Right atrium auricular region (tissue), 2 donors: ENCODE measurements at regions not wholly inside any gene's neighbourhood (a gene's known extent, or its start where the extent isn't known, plus 50 kb on each side); places are given as distances from the start of the nearest gene placed in this dataset.

ENCODE experiments used
- DNase-seq: peaks from one replicate; pipeline ENCODE4 v3.0.0-alpha.2; 2019; ENCODE audit warnings: low spot score
- H3K27ac ChIP-seq, 2 donors: fragments of 200-600 bp; sonication (generic); 1 replicate in 1 of 2; 2 replicates in 1 of 2; pipeline ENCODE4 v1.5.1; 2016 to 2019
- H3K27me3 ChIP-seq, 2 donors: fragments of 200-600 bp; sonication (generic); one replicate each; pipeline versions ENCODE4 v1.5.1 to v1.6.0; 2017 to 2019
- H3K36me3 ChIP-seq: fragments of 200-600 bp; sonication (generic); one replicate; pipeline ENCODE4 v1.5.1; 2016
- H3K4me1 ChIP-seq, 2 donors: fragments of 200-600 bp; sonication (generic); one replicate each; pipeline versions ENCODE4 v1.5.1 to v1.6.0; 2017 to 2019
- H3K4me3 ChIP-seq, 2 donors: fragments of 200-600 bp; sonication (generic); 1 replicate in 1 of 2; 2 replicates in 1 of 2; pipeline ENCODE4 v1.5.1; 2017 to 2019; ENCODE audit warnings: mild to moderate bottlenecking in 1 of 2, moderate library complexity in 1 of 2
- H3K9me3 ChIP-seq, 2 donors: fragments of 200-600 bp; sonication (generic); one replicate each; pipeline ENCODE4 v1.5.1; 2019
- TF ChIP-seq, protein P1 (sequence below), 2 donors: fragments of 200-600 bp; sonication (generic); IDR thresholded peaks; one replicate each; pipeline ENCODE4 v1.5.1; 2019; ENCODE audit warnings: antibody characterized with exemption in 2 of 2

DNA sequence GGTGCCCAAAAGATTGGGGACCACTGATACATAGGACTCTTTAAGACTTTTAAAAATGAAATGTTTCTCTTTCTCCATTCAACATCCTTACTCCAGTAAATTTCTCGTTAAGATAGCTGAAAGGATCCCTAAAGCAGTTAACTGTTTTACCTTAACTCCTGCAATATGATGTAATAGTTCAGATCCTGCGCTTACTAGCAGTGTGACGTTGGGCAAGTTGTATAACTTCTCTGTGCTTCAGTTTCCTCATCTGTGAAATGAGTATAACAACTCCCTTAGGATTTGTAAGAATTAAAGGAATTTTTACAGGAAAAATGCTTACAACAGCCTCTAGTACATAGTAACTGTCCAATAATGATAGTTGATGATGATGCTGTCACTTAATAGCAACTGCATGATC, 158.9 kb downstream of the TANC2 start:
- no peak overlapping the region for H3K4me3 ChIP-seq
- no peak overlapping the region for H3K27ac ChIP-seq
- H3K9me3 ChIP-seq = no peaks in the 10 kb centered on the region
- DNase-seq = no peak
- TF ChIP-seq, protein P1, sequence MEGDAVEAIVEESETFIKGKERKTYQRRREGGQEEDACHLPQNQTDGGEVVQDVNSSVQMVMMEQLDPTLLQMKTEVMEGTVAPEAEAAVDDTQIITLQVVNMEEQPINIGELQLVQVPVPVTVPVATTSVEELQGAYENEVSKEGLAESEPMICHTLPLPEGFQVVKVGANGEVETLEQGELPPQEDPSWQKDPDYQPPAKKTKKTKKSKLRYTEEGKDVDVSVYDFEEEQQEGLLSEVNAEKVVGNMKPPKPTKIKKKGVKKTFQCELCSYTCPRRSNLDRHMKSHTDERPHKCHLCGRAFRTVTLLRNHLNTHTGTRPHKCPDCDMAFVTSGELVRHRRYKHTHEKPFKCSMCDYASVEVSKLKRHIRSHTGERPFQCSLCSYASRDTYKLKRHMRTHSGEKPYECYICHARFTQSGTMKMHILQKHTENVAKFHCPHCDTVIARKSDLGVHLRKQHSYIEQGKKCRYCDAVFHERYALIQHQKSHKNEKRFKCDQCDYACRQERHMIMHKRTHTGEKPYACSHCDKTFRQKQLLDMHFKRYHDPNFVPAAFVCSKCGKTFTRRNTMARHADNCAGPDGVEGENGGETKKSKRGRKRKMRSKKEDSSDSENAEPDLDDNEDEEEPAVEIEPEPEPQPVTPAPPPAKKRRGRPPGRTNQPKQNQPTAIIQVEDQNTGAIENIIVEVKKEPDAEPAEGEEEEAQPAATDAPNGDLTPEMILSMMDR (IDR thresholded peaks at IDR 0.05) = no peak
- no peaks in the 10 kb centered on the region for H3K4me1 ChIP-seq
- no peaks in the 10 kb centered on the region for H3K36me3 ChIP-seq
- no peaks in the 10 kb centered on the region for H3K27me3 ChIP-seq

DNA sequence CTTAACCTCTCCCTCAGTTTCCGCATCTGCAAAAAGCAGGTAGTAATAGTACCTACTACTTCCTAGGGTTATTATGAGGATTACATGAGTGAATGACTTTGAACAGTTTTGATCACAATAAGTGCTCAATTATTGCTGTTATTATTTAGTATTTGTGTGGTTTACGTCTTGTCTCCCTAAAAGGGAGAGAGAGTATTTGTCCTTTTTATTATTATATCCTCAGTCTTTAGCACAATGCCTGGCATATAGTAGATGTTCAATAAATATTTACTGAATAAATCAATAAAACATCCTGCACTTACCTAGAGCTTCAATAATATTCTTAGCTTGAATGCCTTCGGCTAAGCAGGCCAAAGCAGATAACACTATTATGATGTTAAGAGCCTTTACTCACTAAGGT, 160.0 kb downstream of the TANC2 start:
- H3K9me3 ChIP-seq = no peaks in the 10 kb centered on the region
- H3K4me1 ChIP-seq = no peaks in the 10 kb centered on the region
- no peaks in the 10 kb centered on the region for H3K27me3 ChIP-seq
- no peak for DNase-seq
- no peak overlapping the region for H3K4me3 ChIP-seq
- no peak overlapping the region for H3K27ac ChIP-seq
- H3K36me3 ChIP-seq = no peaks in the 10 kb centered on the region
- TF ChIP-seq, protein P1 (IDR thresholded peaks at IDR 0.05) = no peak

DNA sequence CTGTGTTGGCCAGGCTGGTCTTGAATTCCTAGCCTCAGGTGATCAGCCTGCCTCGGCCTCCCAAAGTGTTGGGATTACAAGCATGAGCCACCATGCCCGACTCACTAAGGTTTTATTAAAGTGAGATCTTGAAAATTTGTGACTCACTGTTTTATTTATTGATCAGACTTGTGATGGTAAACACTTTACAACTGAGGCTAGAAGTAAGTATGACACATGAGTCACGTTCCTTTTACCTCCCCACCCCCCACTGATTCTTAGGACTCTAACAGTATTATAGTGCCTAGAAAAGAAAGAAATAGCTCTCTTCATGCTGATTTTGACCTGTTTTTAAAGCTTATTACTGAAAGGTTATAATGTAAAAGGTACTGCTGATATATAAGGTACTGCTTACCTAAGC, 160.6 kb downstream of the TANC2 start:
- Histone ChIP-seq H3K27ac (no peak overlapping the region), H3K4me3 (no peak overlapping the region), H3K36me3 (no peaks in the 10 kb centered on the region), H3K9me3 (no peaks in the 10 kb centered on the region), H3K27me3 (no peaks in the 10 kb centered on the region), H3K4me1 (no peaks in the 10 kb centered on the region)
- DNase-seq = no peak
- TF ChIP-seq, protein P1 (IDR thresholded peaks at IDR 0.05) = no peak

DNA sequence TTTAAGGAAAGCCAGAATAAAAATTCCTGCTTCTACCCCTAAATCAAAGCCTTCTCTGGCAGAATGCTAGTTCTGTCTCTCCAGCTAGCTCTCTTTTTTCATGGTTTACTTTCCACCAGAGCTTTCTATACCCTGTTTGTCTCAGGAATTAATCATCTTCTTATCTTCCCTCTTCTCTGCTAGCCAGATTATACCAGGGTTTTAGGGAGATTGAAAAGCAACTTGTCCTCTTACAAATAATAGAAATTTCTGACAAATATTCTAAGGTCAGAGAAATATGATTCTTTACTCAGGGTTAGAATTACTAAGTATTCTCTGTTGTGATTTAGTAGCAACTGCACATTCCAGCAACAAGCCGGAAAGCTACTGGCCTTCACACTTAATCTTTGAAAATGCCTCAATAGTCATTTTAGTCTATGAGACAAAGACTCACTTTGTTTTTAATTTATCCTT, 166.4 kb downstream of the TANC2 start:
- Histone ChIP-seq H3K9me3 (no peaks in the 10 kb centered on the region), H3K4me1 (no peaks in the 10 kb centered on the region), H3K4me3 (no peak overlapping the region), H3K36me3 (no peaks in the 10 kb centered on the region), H3K27me3 (no peaks in the 10 kb centered on the region), H3K27ac (no peak overlapping the region)
- DNase-seq = no peak
- TF ChIP-seq, protein P1 (IDR thresholded peaks at IDR 0.05) = no peak

DNA sequence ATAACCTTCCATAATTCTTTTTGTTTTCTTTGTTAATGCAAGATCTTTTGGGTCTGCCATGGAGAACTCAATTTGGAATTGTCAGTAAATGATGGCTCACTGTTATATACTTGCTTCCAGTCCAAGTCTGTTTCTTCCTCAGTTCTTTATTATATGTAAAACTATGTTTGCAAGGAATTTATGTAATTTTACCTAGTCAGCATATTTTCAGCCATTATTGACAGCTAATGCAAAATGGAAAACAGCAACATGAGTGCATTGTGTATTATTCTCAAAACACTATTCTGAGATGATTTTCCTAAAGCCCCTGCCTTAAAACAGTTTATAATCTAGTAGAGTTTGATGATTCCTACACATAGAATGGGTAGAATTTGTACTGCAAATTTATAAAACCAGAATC, 167.5 kb downstream of the TANC2 start:
- no peak overlapping the region for H3K4me3 ChIP-seq

DNA sequence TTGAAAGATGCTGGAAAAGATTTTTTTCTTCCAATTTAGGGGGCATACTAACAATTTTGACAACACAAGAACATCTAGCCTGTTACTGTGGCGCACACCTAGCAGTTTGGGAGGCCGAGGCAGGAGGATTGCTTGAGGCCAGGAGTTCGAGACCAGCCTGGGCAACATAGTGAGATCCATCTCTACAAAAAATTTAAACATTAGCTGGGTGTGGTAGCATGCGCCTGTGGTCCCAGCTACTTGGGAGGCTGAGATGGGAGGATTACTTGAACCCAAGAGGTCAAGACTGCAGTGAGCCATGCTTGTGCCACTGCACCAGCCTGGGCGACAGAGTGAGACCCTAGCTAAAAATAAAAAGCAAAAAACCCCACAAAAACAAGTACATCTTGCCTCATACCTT, 168.8 kb downstream of the TANC2 start:
- H3K36me3 ChIP-seq = no peaks in the 10 kb centered on the region
- no peak for DNase-seq
- H3K4me3 ChIP-seq = no peak overlapping the region
- TF ChIP-seq, protein P1 (IDR thresholded peaks at IDR 0.05) = no peak
- no peak overlapping the region for H3K27ac ChIP-seq
- no peaks in the 10 kb centered on the region for H3K9me3 ChIP-seq
- H3K27me3 ChIP-seq = no peaks in the 10 kb centered on the region
- H3K4me1 ChIP-seq = no peaks in the 10 kb centered on the region

More for the DNA sequence above, 167.5 kb downstream of the TANC2 start:
- no peak for DNase-seq
- Histone ChIP-seq H3K4me1 (no peaks in the 10 kb centered on the region), H3K9me3 (no peaks in the 10 kb centered on the region), H3K36me3 (no peaks in the 10 kb centered on the region), H3K27ac (no peak overlapping the region), H3K27me3 (no peaks in the 10 kb centered on the region)
- TF ChIP-seq, protein P1 (IDR thresholded peaks at IDR 0.05) = no peak
